ENCODE measurements at regions not wholly inside any gene's neighbourhood (a gene's known extent, or its start where the extent isn't known, plus 50 kb on each side); places are given as distances from the start of the nearest gene placed in this dataset.

DNA sequence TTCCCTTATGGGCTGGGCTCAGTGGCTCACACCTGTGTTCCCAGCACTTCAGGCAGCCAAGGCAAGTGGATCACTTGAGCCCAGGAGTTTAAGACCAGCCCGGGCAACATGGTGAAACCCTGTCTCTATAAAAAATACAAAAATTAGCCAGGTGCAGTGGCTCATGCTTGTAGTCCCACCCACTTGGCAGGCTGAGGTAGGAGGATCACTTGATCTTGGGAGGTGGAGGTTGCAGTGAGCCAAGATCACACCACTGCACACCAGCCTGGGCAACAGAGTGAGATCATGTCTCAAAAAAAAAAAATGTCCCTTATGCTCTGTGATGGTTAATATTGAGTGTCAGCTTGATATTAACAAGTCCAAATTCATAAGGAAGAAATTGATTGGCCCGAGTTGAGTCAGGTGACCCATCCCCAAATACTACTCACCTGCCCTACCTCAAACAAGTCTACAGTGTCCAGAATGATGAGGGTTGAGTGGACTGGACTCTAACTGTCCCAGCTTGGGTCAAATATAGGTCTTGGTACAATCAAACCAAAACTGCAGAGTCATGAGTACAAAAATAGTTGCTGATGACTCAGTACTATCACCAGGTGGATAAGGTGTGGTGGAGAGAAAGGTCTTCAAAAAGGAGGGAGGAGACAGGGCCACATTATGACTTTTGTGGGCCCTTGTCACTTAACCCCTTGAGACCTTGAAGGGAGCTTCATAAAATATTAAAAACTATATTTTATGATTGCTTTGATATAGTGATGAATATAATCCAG is 161.0 kb downstream of the ZNF326 start:
- TF ChIP-seq POLR2A (IDR thresholded peaks at IDR 0.05; ENCODE audit: low read depth, low read length) (no peak), POLR2AphosphoS5 (IDR thresholded peaks at IDR 0.05; ENCODE audit: low read depth, low read length) (no peak)

Data from GM12892 (cell line).